Hepatocyte (in vitro differentiated cells): ENCODE measurements at regions not wholly inside any gene's neighbourhood (a gene's known extent, or its start where the extent isn't known, plus 50 kb on each side); places are given as distances from the start of the nearest gene placed in this dataset.

ENCODE experiments used
- DNase-seq: peaks from one replicate; pipeline ENCODE4 v3.0.0-alpha.2; 2016; ENCODE audit warnings: low spot score
- H2AFZ ChIP-seq: fragments of 200-600 bp; sonication (generic); 2 replicates; pipeline ENCODE4 v1.6.0; 2016; ENCODE audit warnings: antibody characterized with exemption, mild to moderate bottlenecking
- H3K27ac ChIP-seq: fragments of 200-600 bp; sonication (generic); 2 replicates; pipeline ENCODE4 v1.5.1; 2016; ENCODE audit warnings: mild to moderate bottlenecking
- H3K27me3 ChIP-seq: fragments of 200-600 bp; sonication (generic); 2 replicates; pipeline ENCODE4 v1.6.1; 2016
- H3K36me3 ChIP-seq: fragments of 200-600 bp; sonication (generic); replicated peaks from 2 replicates; pipeline ENCODE4 v1.5.1; 2016; ENCODE audit warnings: low read depth; ENCODE audit not compliant: insufficient read depth
- H3K4me1 ChIP-seq: fragments of 200-600 bp; sonication (generic); 2 replicates; pipeline ENCODE4 v1.5.1; 2016; ENCODE audit warnings: mild to moderate bottlenecking, moderate library complexity; ENCODE audit not compliant: insufficient read depth
- H3K4me2 ChIP-seq: fragments of 200-600 bp; sonication (generic); 2 replicates; pipeline ENCODE4 v1.6.0; 2016
- H3K4me3 ChIP-seq: fragments of 200-600 bp; sonication (generic); 2 replicates; pipeline ENCODE4 v1.5.1; 2016; ENCODE audit warnings: mild to moderate bottlenecking
- H3K79me2 ChIP-seq: fragments of 200-600 bp; sonication (generic); 2 replicates; pipeline ENCODE4 v1.6.0; 2017; ENCODE audit warnings: mild to moderate bottlenecking
- H3K9me2 ChIP-seq: fragments of 200-600 bp; sonication (generic); replicated peaks from 2 replicates; pipeline ENCODE4 v1.6.0; 2017; ENCODE audit warnings: mild to moderate bottlenecking; ENCODE audit not compliant: insufficient read depth
- H3K9me3 ChIP-seq: fragments of 200-600 bp; sonication (generic); 2 replicates; pipeline ENCODE4 v1.5.1; 2016; ENCODE audit warnings: low read depth, mild to moderate bottlenecking
- H4K20me1 ChIP-seq: fragments of 200-600 bp; sonication (generic); 2 replicates; pipeline ENCODE4 v1.6.0; 2016; ENCODE audit warnings: mild to moderate bottlenecking; ENCODE audit not compliant: insufficient read depth, poor library complexity, severe bottlenecking
- CTCF ChIP-seq: fragments of 200-600 bp; sonication (generic); IDR thresholded peaks from 2 replicates; pipeline ENCODE4 v1.5.1; 2016; ENCODE audit warnings: antibody characterized with exemption, mild to moderate bottlenecking; ENCODE audit not compliant: poor library complexity
- EZH2 ChIP-seq: fragments of 200-600 bp; sonication (generic); IDR thresholded peaks from 2 replicates; pipeline ENCODE4 v1.6.1; 2016; ENCODE audit warnings: antibody characterized with exemption, mild to moderate bottlenecking, borderline replicate concordance
- EZH2phosphoT487 ChIP-seq: fragments of 200-600 bp; sonication (generic); IDR thresholded peaks from one replicate; pipeline ENCODE4 v1.6.1; 2018; ENCODE audit warnings: antibody characterized with exemption, mild to moderate bottlenecking, low read depth, moderate library complexity; ENCODE audit not compliant: unreplicated experiment, severe bottlenecking
- WGBS: methylation state at CpG from one replicate; pipeline ENCODE4 v1.1.6; 2016; ENCODE audit warnings: low lambda C conversion rate; ENCODE audit errors: missing lambda C conversion rate; 5-methylcytosine and 5-hydroxymethylcytosine counted together

GRCh38 chr3:18838758-18839157, 309.6 kb upstream of the KCNH8 start:
- 74% methylated on average over 1 of the region's 1 CpG for WGBS
- TF ChIP-seq CTCF (no peak), EZH2 (no peak), EZH2phosphoT487 (no peak)

GRCh38 chr3:18837137-18837755, 311.1 kb upstream of the KCNH8 start:
- Histone ChIP-seq H3K9me3 (no peaks in the 10 kb centered on the region), H3K79me2 (no peaks in the 10 kb centered on the region), H3K36me3 (no peaks in the 10 kb centered on the region), H2AFZ (no peak overlapping the region), H3K4me2 (no peak overlapping the region), H4K20me1 (no peaks in the 10 kb centered on the region), H3K4me1 (no peaks in the 10 kb centered on the region), H3K27me3 (no peaks in the 10 kb centered on the region), H3K9me2 (no peaks in the 10 kb centered on the region), H3K4me3 (no peak overlapping the region), H3K27ac (no peak overlapping the region)
- 82% methylated on average over 3 of the region's 3 CpGs for WGBS
- no peak for DNase-seq
- TF ChIP-seq EZH2phosphoT487, result no peak
- TF ChIP-seq CTCF, result no peak
- no peak for TF ChIP-seq EZH2

More at GRCh38 chr3:18838758-18839157, 309.6 kb upstream of the KCNH8 start:
- no peaks in the 10 kb centered on the region for H3K9me2 ChIP-seq
- no peak overlapping the region for H3K4me3 ChIP-seq
- no peaks in the 10 kb centered on the region for H3K4me1 ChIP-seq
- H3K9me3 ChIP-seq, result no peaks in the 10 kb centered on the region
- no peak for DNase-seq
- H3K36me3 ChIP-seq, result no peaks in the 10 kb centered on the region
- no peaks in the 10 kb centered on the region for H3K27me3 ChIP-seq
- no peak overlapping the region for H3K27ac ChIP-seq
- H2AFZ ChIP-seq, result no peak overlapping the region
- H3K79me2 ChIP-seq, result no peaks in the 10 kb centered on the region
- no peak overlapping the region for H3K4me2 ChIP-seq
- H4K20me1 ChIP-seq, result no peaks in the 10 kb centered on the region

GRCh38 chr3:18835021-18835420, 313.3 kb upstream of the KCNH8 start:
- WGBS, result 94% methylated on average over 4 of the region's 4 CpGs
- Histone ChIP-seq H4K20me1 (no peaks in the 10 kb centered on the region), H3K79me2 (no peaks in the 10 kb centered on the region), H3K9me2 (no peaks in the 10 kb centered on the region), H3K36me3 (no peaks in the 10 kb centered on the region), H3K27ac (no peak overlapping the region), H3K4me3 (no peak overlapping the region), H3K9me3 (no peaks in the 10 kb centered on the region), H3K4me2 (no peak overlapping the region), H3K27me3 (no peaks in the 10 kb centered on the region), H2AFZ (no peak overlapping the region), H3K4me1 (no peaks in the 10 kb centered on the region)
- no peak for DNase-seq
- no peak for TF ChIP-seq EZH2phosphoT487

- Histone ChIP-seq H3K27me3 (no peaks in the 10 kb centered on the region), H3K27ac (no peak overlapping the region), H3K4me2 (no peak overlapping the region), H2AFZ (no peak overlapping the region), H3K4me1 (no peaks in the 10 kb centered on the region), H4K20me1 (no peaks in the 10 kb centered on the region), H3K9me3 (no peaks in the 10 kb centered on the region), H3K4me3 (no peak overlapping the region), H3K79me2 (no peaks in the 10 kb centered on the region), H3K9me2 (no peaks in the 10 kb centered on the region), H3K36me3 (no peaks in the 10 kb centered on the region)
- no peak for DNase-seq
- TF ChIP-seq EZH2 (no peak), EZH2phosphoT487 (no peak), CTCF (no peak)
- 75% methylated on average over 5 of the region's 5 CpGs for WGBS
Observed at GRCh38 chr3:18830087-18830486, 318.2 kb upstream of the KCNH8 start.
